ENCODE measurements at regions not wholly inside any gene's neighbourhood (a gene's known extent, or its start where the extent isn't known, plus 50 kb on each side); places are given as distances from the start of the nearest gene placed in this dataset.

- no peak for DNase-seq
Measured at GRCh38 chr1:29501227-29501976, 265.1 kb downstream of the PTPRU start.

DNA sequence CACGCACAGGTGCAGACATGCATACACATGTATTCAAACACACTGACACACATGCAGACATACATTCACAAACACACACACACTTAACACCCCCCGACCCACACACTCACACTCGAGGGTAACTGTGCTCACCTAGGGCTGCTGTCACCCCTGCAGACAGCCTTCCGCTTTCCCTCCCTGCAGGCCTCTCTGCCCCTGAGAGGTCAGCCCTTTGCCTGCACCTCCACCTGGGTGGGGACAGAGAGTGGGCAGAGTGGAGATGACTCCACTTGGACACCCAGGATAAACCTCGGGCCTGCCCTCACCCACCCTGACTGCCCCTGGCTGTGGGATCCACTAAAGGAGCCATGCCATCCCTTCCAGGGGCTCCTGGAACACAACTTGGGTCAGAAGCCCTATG lies 264.3 kb downstream of the PTPRU start:
- DNase-seq = no peak

GRCh38 chr1:29500041-29500440 lies 263.7 kb downstream of the PTPRU start:
- no peak for DNase-seq

DNA sequence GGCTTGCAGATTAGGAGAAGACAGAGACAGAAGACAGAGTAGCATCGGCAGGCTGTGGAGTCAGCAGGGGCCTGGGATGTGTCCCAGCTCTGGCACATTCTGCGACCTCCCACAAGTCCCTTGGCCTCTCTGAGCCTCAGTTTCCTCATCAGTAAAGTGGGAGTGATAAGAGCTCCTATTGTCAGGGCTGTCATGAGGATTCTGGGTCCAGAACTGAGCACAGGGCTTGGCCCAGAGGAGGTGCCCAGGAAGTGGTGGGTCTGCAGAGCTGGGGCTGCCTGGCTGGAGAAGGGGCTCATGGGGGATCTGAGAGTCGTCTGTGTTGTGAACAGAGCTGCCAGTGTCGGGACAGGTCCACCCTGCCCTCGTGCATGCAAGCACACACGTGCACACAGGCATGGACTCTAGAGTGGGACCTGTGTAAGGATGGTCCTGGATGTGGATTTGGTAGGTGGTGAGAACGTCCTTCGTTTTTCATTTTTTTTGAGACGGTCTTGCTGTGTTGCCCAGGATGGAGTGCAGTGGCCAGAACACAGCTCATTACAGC lies 262.9 kb downstream of the PTPRU start:
- no peak for DNase-seq

- DNase-seq = no peak
Measured at GRCh38 chr1:29498126-29499103, 262.1 kb downstream of the PTPRU start.

DNA sequence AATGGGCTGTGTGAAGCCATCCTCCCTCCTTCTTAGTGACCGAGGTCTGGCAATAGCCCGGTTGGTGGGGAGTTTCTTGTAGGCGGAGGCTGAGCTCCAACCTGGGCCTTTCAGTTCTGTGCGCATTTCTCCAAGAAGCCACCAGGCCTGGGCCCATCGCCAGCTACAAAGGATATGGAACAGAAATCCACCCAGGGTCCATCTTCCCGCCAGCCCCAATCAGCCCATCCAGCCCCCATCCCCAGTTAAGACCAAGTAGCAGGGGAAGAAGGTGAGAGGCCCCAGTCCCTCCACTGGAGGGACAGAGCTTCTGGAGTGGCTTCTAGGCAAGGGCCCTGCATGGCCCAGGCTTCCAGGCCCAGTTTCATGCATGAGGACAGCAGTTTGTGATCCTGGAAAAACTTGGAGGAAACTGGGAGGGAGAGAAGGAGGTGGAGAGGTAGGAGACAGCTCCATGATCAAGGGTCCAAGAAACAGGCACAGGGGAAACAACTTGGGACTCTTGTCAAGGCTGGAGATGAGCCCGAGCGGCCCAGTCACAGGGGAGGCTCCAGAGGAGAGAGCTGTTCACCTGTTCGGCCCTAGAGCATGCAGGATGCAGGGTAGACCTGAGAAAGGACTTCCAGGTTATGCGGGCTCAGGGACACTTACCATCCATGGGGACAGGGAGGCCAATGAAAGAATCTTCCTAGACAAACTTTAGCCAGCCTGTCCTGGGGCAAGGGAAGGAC lies 261.2 kb downstream of the PTPRU start:
- DNase-seq = no peak

DNA sequence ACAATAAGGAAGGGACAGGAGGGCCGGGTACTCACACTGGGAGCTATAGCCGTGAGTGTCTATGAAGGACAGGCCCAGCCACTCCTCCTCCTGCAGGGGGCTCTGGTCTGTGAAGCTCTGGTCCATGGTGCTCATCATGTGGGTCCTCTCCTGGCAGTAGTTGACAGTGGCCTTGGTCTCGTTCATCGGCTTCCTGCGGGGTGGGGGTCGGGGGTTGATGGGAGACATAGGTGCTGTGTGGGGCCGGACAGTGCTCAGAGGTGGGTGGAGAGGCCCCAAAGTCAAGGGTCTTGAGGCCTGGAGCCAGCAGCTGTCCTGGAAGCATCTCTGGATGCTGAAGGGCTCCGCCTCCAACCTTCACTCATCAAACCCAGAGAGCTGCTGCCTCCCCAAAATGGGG lies 260.4 kb downstream of the PTPRU start:
- DNase-seq = no peak

GRCh38 chr1:29490204-29490934 lies 254.0 kb downstream of the PTPRU start:
- DNase-seq = peak; percentile 78

GRCh38 chr1:29489471-29489870 lies 253.1 kb downstream of the PTPRU start:
- no peak for DNase-seq

DNA sequence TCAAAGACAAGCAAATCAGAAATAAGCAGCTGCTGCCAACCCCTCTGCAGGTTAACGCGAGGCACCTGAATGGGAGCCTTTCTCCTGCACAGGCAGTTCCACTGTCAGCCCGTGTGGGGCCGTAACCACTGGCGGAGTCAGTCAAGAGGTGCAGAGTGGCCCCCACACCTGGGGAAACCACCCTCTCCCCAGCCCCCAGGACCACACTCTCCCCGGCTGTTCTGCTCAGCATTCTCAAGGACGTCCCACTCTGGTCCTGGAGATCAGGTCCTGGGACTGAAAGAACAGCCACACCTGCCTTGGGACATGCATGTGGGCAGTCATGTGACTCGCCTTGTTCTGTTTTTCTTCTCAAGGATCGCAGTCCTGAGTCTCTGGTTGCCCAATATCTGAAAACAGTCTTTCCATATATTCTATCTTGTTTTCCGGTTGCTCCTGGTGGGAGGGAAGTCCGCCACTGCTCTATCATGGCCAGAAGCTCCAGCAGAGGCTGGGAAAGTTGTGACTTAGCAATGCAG lies 252.5 kb downstream of the PTPRU start:
- DNase-seq = no peak

- no peak for DNase-seq
Measured at GRCh38 chr1:29488086-29488793, 251.9 kb downstream of the PTPRU start.

DNA sequence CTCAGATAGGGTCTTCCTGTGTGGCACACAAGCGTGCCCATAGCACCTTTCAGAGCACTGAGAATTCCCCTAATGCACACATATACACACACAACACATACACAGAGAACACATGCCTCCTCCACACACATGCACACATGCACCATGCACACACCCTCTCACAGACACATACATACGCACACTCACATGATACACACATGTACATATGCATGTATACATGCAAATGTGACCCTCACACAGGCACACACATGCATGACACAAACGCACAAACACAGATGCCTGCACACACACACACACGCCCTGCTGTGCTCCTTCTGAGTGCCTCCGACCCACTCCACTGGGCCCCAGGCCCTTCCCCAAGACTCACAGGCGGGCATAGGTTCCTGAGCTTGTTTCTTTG lies 251.0 kb downstream of the PTPRU start:
- DNase-seq = no peak

DNA sequence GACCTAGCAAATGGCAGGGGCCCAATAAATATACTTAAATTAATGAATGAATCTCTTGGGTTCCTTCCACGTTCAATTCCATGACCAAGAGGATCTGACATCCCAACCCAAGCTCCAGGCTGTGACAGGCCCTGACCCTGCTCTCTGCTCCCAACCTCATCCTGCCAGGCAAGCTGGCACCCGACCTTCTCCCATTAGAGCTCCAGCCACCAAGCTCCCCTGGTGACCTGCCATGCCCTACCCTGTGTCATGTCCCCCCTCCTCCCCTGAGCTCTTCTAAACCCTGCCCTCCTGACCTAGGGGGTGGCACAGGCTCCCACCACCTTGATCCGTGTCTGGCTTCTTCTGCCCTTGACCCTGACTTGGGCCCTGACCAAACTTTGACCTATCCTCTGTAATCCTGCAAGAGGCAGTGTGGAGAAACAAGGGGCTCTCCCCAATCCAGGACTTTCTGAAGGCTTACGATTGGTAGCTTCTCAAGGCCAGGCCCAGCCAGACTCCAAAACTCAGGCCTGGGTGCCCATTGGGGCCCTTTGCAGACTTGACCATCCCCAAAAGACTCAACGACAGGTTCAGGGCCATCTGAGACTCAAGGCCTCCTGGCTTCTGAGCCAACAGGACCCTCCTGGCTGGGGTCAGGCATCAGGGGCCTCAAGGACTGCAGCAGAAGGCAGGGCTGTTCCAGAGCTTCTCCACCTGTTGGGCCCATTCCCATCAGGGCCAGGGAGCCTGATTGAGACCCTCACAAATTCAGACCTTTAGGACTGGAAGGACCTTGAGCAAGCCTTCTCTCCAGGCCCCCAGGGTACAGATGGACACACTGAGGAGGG lies 249.0 kb downstream of the PTPRU start:
- no peak for DNase-seq

GRCh38 chr1:29482991-29483390 lies 246.7 kb downstream of the PTPRU start:
- no peak for DNase-seq

DNA sequence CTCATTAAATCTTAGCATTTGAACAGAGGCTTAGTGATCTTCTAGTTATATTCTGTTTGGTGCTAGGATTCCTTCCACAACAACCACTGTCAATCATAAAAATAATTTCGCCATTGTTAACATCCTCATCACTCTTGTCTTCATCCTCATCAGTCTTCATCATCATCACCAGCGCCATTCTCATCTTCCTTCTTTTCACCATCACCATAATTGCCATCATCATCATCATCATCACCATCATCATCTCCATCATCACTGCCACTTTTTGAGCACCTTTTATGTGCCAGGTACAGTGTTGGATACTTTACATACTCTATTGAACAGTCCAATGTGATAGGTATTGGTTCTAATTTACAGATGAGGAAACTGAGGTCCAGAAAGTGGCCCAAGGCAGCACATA lies 245.7 kb downstream of the PTPRU start:
- no peak for DNase-seq

DNA sequence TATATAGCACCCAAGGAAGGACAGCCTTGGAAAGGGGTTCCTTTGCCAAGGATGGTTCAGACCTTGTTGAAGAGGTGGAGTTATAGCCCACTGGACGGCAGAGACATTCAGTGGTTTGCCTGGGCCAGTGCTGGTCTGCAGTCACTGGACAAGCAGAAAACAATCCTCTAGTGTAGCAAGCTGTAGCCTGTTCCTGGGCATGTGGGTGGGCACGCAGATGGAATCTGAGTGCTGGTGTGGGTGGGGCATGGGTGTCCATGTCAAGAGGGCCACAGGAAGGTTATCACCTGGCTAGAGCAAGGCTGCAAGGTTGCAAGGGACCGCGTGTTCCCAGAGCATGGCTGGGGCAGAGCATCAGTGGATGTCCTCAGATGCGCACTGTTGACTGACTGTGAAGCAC lies 244.7 kb downstream of the PTPRU start:
- no peak for DNase-seq

GRCh38 chr1:29478879-29479278 lies 242.6 kb downstream of the PTPRU start:
- no peak for DNase-seq

DNA sequence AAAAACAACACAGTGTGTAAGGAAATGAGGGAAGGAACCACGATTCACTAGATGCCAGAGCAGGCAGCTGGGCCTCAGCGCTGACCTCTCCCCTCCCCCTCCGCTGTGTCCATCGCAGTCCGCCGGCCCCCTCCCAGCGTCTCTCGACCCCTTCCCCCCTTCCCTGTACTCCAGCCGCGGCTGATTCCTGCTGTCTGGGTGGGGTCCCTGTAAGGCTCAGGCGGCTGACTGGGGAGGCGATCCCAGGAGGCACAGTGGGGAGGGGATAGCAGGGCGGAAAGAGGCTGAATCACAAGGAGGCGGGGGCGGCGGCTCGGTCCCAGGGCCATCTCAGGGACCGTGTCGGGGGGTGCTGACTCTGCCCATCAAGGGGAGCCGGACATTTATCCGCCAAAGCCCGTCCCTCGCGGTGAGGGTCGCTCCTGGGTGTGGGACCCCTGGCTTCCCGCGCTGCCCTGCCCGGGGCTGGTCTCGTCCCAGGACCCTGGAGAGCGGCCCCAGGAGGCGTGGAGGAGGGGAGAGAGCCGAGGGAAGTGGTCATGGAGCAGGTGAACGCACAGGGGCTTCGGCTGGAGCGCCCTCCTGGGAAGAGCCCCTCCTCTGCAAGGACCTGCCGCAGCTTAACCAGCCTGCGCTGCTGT lies 241.9 kb downstream of the PTPRU start:
- DNase-seq = no peak

DNA sequence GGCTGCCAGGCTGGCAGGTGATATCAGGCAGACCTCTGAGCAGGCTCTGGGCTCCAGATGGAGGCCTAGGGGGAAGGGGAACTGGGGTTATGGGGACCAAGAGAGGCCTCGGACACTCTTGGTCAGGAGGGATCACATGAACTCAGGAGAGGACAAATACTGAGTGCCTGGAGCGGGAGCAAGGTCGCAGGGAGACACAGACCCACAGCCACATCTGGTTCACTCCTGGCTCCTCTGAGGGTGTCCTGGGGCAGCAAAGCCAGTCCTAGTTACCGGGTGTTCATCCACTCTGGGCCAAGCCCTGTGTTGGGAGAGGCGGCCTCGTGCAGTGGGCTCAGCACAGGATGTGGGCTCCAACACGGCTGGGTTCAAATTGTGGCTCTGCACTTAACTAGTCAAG lies 239.0 kb downstream of the PTPRU start:
- DNase-seq = no peak

All from NCI-H1092 (cell line).